Astrocyte (in vitro differentiated cells and primary cell): ENCODE measurements at regions not wholly inside any gene's neighbourhood (a gene's known extent, or its start where the extent isn't known, plus 50 kb on each side); places are given as distances from the start of the nearest gene placed in this dataset.

ENCODE experiments used
- DNase-seq: peaks from one replicate; pipeline ENCODE4 v3.0.0-alpha.2; 2010; ENCODE audit warnings: low read depth
- FAIRE-seq: peaks from 2 replicates; lab custom pipeline; 2011; peaks lifted over from hg19 to GRCh38; lab: Jason Lieb, UNC
- H2AFZ ChIP-seq: 2 replicates; pipeline ENCODE4 v1.6.0; 2012; ENCODE audit warnings: low read depth, low read length, inconsistent platforms
- H3K27ac ChIP-seq: 2 replicates; pipeline ENCODE4 v1.5.1; 2011; ENCODE audit warnings: low read depth, low read length, inconsistent platforms
- H3K27me3 ChIP-seq: 2 replicates; pipeline ENCODE4 v1.6.0; 2011; ENCODE audit warnings: low read length, inconsistent platforms; ENCODE audit not compliant: insufficient read depth
- H3K36me3 ChIP-seq: 2 replicates; pipeline ENCODE4 v1.5.1; 2011; ENCODE audit warnings: low read length, inconsistent platforms; ENCODE audit not compliant: insufficient read depth
- H3K4me1 ChIP-seq: 2 replicates; pipeline ENCODE4 v1.5.1; 2011; ENCODE audit warnings: low read length, inconsistent platforms; ENCODE audit not compliant: insufficient read depth
- H3K4me2 ChIP-seq: 2 replicates; pipeline ENCODE4 v1.6.0; 2012; ENCODE audit warnings: low read length, inconsistent platforms
- H3K4me3 ChIP-seq: 2 replicates; pipeline ENCODE4 v1.5.1; 2011; ENCODE audit warnings: low read depth, mild to moderate bottlenecking, low read length, inconsistent platforms; ENCODE audit not compliant: insufficient read depth
- H3K79me2 ChIP-seq: 2 replicates; pipeline ENCODE4 v1.6.0; 2012; ENCODE audit warnings: mild to moderate bottlenecking, low read length, inconsistent platforms; ENCODE audit not compliant: insufficient read depth
- H3K9ac ChIP-seq: 2 replicates; pipeline ENCODE4 v1.6.0; 2012; ENCODE audit warnings: mild to moderate bottlenecking, low read length, inconsistent platforms
- H3K9me3 ChIP-seq: 2 replicates; pipeline ENCODE4 v1.5.1; 2012; ENCODE audit warnings: low read depth, mild to moderate bottlenecking, low read length, inconsistent platforms; ENCODE audit not compliant: insufficient read depth
- H4K20me1 ChIP-seq: 2 replicates; pipeline ENCODE4 v1.6.0; 2012; ENCODE audit warnings: low read length, inconsistent platforms; ENCODE audit not compliant: insufficient read depth
- H3K27ac Mint-ChIP-seq: one replicate; pipeline ENCODE4 v1.8.0; 2021; ENCODE audit warnings: mild to moderate bottlenecking, mixed read lengths; ENCODE audit not compliant: unreplicated experiment
- H3K27me3 Mint-ChIP-seq: one replicate; pipeline ENCODE4 v1.8.0; 2021; ENCODE audit warnings: low read depth, mixed read lengths; ENCODE audit not compliant: unreplicated experiment
- H3K36me3 Mint-ChIP-seq: one replicate; pipeline ENCODE4 v1.8.0; 2021; ENCODE audit warnings: low read depth, mixed read lengths; ENCODE audit not compliant: unreplicated experiment
- H3K4me1 Mint-ChIP-seq: one replicate; pipeline ENCODE4 v1.8.0; 2021; ENCODE audit warnings: low read depth, mixed read lengths; ENCODE audit not compliant: unreplicated experiment
- H3K4me3 Mint-ChIP-seq: one replicate; pipeline ENCODE4 v1.8.0; 2021; ENCODE audit warnings: mild to moderate bottlenecking, moderate library complexity, mixed read lengths; ENCODE audit not compliant: unreplicated experiment
- H3K9me3 Mint-ChIP-seq: one replicate; pipeline ENCODE4 v1.8.0; 2021; ENCODE audit warnings: mild to moderate bottlenecking, mixed read lengths; ENCODE audit not compliant: unreplicated experiment
- CTCF ChIP-seq: IDR thresholded peaks from 2 replicates; pipeline ENCODE4 v1.5.1; 2011; ENCODE audit warnings: low read depth, mild to moderate bottlenecking, inconsistent platforms, low read length, moderate library complexity; ENCODE audit not compliant: insufficient read depth
- EZH2 ChIP-seq: IDR thresholded peaks from 2 replicates; pipeline ENCODE4 v1.6.1; 2012; ENCODE audit warnings: mild to moderate bottlenecking, low read length, inconsistent platforms; ENCODE audit not compliant: insufficient read depth

GRCh38 chr17:31697838-31698237 lies 161.2 kb downstream of the COPRS start:
- no peak overlapping the region for H3K27ac ChIP-seq
- H3K4me3 ChIP-seq = no peak overlapping the region

GRCh38 chr17:31696703-31697325 lies 162.2 kb downstream of the COPRS start:
- Mint-ChIP-seq H3K27ac (no peak overlapping the region), H3K4me3 (no peak overlapping the region), H3K4me1 (peaks cover 4% of the 10 kb centered on the region), H3K27me3 (peaks cover 7% of the 10 kb centered on the region), H3K36me3 (peaks cover 2% of the 10 kb centered on the region), H3K9me3 (peaks cover 2% of the 10 kb centered on the region)
- no peaks in the 10 kb centered on the region for H3K9me3 ChIP-seq
- DNase-seq (no peak), FAIRE-seq (no peak)
- no peaks in the 10 kb centered on the region for H3K36me3 ChIP-seq
- H3K4me2 ChIP-seq = peak overlapping the region; percentile 34
- peaks cover 15% of the 10 kb centered on the region for H3K4me1 ChIP-seq
- no peak overlapping the region for H2AFZ ChIP-seq
- no peak overlapping the region for H3K4me3 ChIP-seq
- H3K27ac ChIP-seq = peak overlapping the region; percentile 5
- H4K20me1 ChIP-seq = no peaks in the 10 kb centered on the region
- H3K79me2 ChIP-seq = no peaks in the 10 kb centered on the region
- no peaks in the 10 kb centered on the region for H3K27me3 ChIP-seq
- no peak overlapping the region for H3K9ac ChIP-seq
- TF ChIP-seq CTCF (no peak), EZH2 (no peak)

More at GRCh38 chr17:31697838-31698237, 161.2 kb downstream of the COPRS start:
- Mint-ChIP-seq H3K4me1 (peaks cover 4% of the 10 kb centered on the region), H3K9me3 (peaks cover 2% of the 10 kb centered on the region), H3K4me3 (no peak overlapping the region), H3K27ac (no peak overlapping the region), H3K27me3 (peaks cover 7% of the 10 kb centered on the region), H3K36me3 (peaks cover 2% of the 10 kb centered on the region)
- no peak for DNase-seq
- Histone ChIP-seq H2AFZ (no peak overlapping the region), H3K4me2 (no peak overlapping the region), H3K36me3 (no peaks in the 10 kb centered on the region), H3K9me3 (no peaks in the 10 kb centered on the region), H3K9ac (no peak overlapping the region), H3K4me1 (peaks cover 15% of the 10 kb centered on the region), H3K79me2 (no peaks in the 10 kb centered on the region), H3K27me3 (no peaks in the 10 kb centered on the region), H4K20me1 (no peaks in the 10 kb centered on the region)
- no peak for TF ChIP-seq EZH2
- no peak for TF ChIP-seq CTCF
- no peak for FAIRE-seq

GRCh38 chr17:31696184-31696602 lies 162.9 kb downstream of the COPRS start:
- DNase-seq (peak; percentile 90), FAIRE-seq (peak; percentile 87)
- Mint-ChIP-seq H3K4me3 (no peak overlapping the region), H3K36me3 (peaks cover 2% of the 10 kb centered on the region), H3K27ac (no peak overlapping the region), H3K27me3 (peaks cover 7% of the 10 kb centered on the region), H3K9me3 (peaks cover 2% of the 10 kb centered on the region), H3K4me1 (peaks cover 4% of the 10 kb centered on the region)
- Histone ChIP-seq H3K4me3 (no peak overlapping the region), H3K4me2 (peak overlapping the region; percentile 34), H3K27me3 (no peaks in the 10 kb centered on the region), H3K9ac (no peak overlapping the region), H3K4me1 (peaks cover 15% of the 10 kb centered on the region), H3K79me2 (no peaks in the 10 kb centered on the region), H4K20me1 (no peaks in the 10 kb centered on the region), H2AFZ (peak overlapping the region; percentile 65), H3K27ac (peak overlapping the region; percentile 5), H3K36me3 (no peaks in the 10 kb centered on the region), H3K9me3 (no peaks in the 10 kb centered on the region)
- TF ChIP-seq EZH2 = no peak
- no peak for TF ChIP-seq CTCF
